ENCODE measurements at regions not wholly inside any gene's neighbourhood (a gene's known extent, or its start where the extent isn't known, plus 50 kb on each side); places are given as distances from the start of the nearest gene placed in this dataset.
A peak's percentile ranks its signal among the peaks of the same experiment; 100 is the strongest.
"Not testable (repeated sequence)": the region's sequence is repeated elsewhere in the genome, so short reads cannot be mapped to it uniquely, and the experiment has no call there.

- TF ChIP-seq, protein P1, sequence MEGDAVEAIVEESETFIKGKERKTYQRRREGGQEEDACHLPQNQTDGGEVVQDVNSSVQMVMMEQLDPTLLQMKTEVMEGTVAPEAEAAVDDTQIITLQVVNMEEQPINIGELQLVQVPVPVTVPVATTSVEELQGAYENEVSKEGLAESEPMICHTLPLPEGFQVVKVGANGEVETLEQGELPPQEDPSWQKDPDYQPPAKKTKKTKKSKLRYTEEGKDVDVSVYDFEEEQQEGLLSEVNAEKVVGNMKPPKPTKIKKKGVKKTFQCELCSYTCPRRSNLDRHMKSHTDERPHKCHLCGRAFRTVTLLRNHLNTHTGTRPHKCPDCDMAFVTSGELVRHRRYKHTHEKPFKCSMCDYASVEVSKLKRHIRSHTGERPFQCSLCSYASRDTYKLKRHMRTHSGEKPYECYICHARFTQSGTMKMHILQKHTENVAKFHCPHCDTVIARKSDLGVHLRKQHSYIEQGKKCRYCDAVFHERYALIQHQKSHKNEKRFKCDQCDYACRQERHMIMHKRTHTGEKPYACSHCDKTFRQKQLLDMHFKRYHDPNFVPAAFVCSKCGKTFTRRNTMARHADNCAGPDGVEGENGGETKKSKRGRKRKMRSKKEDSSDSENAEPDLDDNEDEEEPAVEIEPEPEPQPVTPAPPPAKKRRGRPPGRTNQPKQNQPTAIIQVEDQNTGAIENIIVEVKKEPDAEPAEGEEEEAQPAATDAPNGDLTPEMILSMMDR (IDR thresholded peaks at IDR 0.05) = peak in 3 of 4 donors; percentile 19 to 32 (median 20)
- intact Hi-C loops (cut with DNase I); H3K27me3 ChIP-seq; H3K36me3 ChIP-seq; H3K9me3 ChIP-seq; ATAC-seq; DNase-seq; H3K27ac ChIP-seq; H3K4me3 ChIP-seq: not testable (repeated sequence)
- 71% methylated on average over 4 of the region's 10 CpGs for WGBS (ENCODE audit: insufficient coverage, low coverage, low lambda C conversion rate, missing lambda C conversion rate)
- H3K4me1 ChIP-seq = peaks cover 0 to 13% (median 0%) of the 10 kb centered on the region in 4 donors
Measured at GRCh38 chr22:25426530-25427308, 137.8 kb upstream of the GRK3 start.

- not testable (repeated sequence) for ATAC-seq, H3K36me3 ChIP-seq, H3K27ac ChIP-seq, H3K27me3 ChIP-seq, DNase-seq, H3K4me3 ChIP-seq, H3K9me3 ChIP-seq
- WGBS (ENCODE audit: insufficient coverage, low coverage, low lambda C conversion rate, missing lambda C conversion rate) = 75% methylated on average over 2 of the region's 6 CpGs
- H3K4me1 ChIP-seq = peaks cover 0 to 12% (median 0%) of the 10 kb centered on the region in 4 donors
- intact Hi-C loops (cut with DNase I) = loop anchor here in 1 of 2 donors (10.0 kb wide), 1 partner anchor 57 kb away; no protein-coding TSS in a partner anchor
Measured at GRCh38 chr22:25431637-25432342, 132.7 kb upstream of the GRK3 start.

DNA sequence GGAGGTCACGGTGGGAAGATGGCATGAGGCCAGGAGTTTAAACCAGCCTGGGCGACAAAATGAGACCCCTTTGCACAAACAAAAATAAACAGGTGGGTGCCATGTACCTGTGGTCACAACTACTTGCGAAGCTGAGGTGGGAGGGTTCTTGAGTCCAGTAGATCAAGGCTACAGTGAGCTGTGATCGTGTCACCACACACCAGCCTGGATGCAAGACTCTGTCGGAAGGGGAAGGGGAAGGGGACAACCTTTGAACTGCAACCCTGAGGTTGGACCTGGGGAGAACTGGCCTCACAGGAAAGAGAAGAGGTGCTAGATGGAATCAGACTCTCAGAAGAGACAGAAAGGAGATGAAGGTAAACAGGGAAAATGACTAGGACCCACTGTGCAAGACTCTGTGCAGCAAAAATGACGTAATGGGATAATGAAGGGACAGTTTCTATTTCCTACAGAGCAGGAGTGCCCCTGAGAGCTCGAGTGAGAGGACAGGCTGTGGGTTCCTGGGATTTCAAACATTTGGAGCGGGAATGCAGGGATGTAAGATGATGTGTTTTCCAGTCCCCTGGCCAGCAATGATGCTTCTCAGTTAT is 131.0 kb upstream of the GRK3 start:
- H3K27me3 ChIP-seq, ATAC-seq, H3K27ac ChIP-seq, DNase-seq, H3K4me3 ChIP-seq, H3K4me1 ChIP-seq, H3K36me3 ChIP-seq, H3K9me3 ChIP-seq: not testable (repeated sequence)
- WGBS (ENCODE audit: insufficient coverage, low coverage, low lambda C conversion rate, missing lambda C conversion rate) = 70% methylated on average over 6 of the region's 8 CpGs
- intact Hi-C loops (cut with DNase I) = loop anchor here in 1 of 2 donors (10.0 kb wide), 1 partner anchor 59 kb away; no protein-coding TSS in a partner anchor

- Histone ChIP-seq H3K4me1 (no peaks in the 10 kb centered on the region), H3K27me3 (no peaks in the 10 kb centered on the region), H3K36me3 (no peaks in the 10 kb centered on the region), H3K9me3 (no peaks in the 10 kb centered on the region), H3K4me3 (no peak overlapping the region), H3K27ac (no peak overlapping the region)
- 67% methylated on average over 3 of the region's 8 CpGs for WGBS (ENCODE audit: insufficient coverage, low coverage, low lambda C conversion rate, missing lambda C conversion rate)
- intact Hi-C loops (cut with DNase I) = loop anchor here in 1 of 2 donors (10.0 kb wide), 1 partner anchor 63 kb away; no protein-coding TSS in a partner anchor
- TF ChIP-seq, protein P1 (IDR thresholded peaks at IDR 0.05) = no peak
- TF ChIP-seq POLR2A (IDR thresholded peaks at IDR 0.05) = no peak
- DNase-seq (no peak), ATAC-seq (peak in 2 of 4 donors; percentile 14 to 17)
Measured at GRCh38 chr22:25437414-25438160, 126.9 kb upstream of the GRK3 start.

DNA sequence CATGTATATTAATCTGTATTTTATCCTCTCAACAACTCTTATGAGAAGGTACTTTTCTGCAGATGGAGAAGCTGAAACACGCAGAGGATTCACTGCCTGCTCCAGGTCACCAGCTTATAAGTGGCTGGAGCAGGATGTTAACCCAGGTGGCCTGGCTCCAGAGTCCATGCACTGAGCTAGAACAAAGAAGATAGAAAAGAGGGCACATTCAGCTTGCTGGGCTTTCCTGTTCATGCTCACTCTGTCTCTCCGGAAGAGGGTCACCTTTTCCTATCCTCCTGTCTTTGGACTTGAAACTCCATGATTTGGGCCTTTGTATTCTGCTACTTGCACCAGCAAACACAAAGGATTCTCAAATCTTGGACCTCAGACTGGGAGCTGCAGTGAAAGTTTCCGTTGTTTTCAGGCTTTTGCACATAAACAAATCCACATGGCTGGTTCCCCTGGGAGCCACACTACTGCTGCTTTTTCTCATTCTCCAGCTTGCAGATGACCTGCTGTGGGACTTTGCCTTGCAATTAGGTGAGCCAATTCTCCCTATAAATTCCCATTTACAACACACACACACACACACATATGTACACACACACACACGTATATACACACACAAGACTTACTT is 117.3 kb upstream of the GRK3 start:
- 17% methylated on average over 4 of the region's 4 CpGs for WGBS (ENCODE audit: insufficient coverage, low coverage, low lambda C conversion rate, missing lambda C conversion rate)
- intact Hi-C loops (cut with DNase I) = no loop called here

More for the DNA sequence above, 117.3 kb upstream of the GRK3 start:
- Histone ChIP-seq H3K4me1 (peaks cover 0 to 26% (median 4%) of the 10 kb centered on the region in 4 donors), H3K4me3 (no peak overlapping the region), H3K9me3 (no peaks in the 10 kb centered on the region), H3K36me3 (no peaks in the 10 kb centered on the region), H3K27ac (no peak overlapping the region), H3K27me3 (no peaks in the 10 kb centered on the region)
- peak in 1 of 4 donors; percentile 12 for ATAC-seq
- DNase-seq = no peak
- no peak for TF ChIP-seq POLR2A (IDR thresholded peaks at IDR 0.05)
- TF ChIP-seq, protein P1 (IDR thresholded peaks at IDR 0.05) = no peak
